ENCODE measurements at regions not wholly inside any gene's neighbourhood (a gene's known extent, or its start where the extent isn't known, plus 50 kb on each side); places are given as distances from the start of the nearest gene placed in this dataset.

GRCh38 chr1:81477710-81478109 is 323.0 kb upstream of the ADGRL2 start:
- TF ChIP-seq EZH2 (IDR thresholded peaks at IDR 0.05; ENCODE audit: borderline replicate concordance, insufficient read depth, low read length, poor library complexity, severe bottlenecking), result no peak
- no peak for TF ChIP-seq CTCF (IDR thresholded peaks at IDR 0.05; ENCODE audit: poor library complexity, severe bottlenecking)
- no peak for TF ChIP-seq POLR2AphosphoS5 (IDR thresholded peaks at IDR 0.05)
- no peak for TF ChIP-seq REST (IDR thresholded peaks at IDR 0.05; ENCODE audit: borderline replicate concordance)
- no peak for TF ChIP-seq MXI1 (conservative IDR thresholded peaks at IDR 0.05; ENCODE audit: poor library complexity, severe bottlenecking)
- TF ChIP-seq EP300 (conservative IDR thresholded peaks at IDR 0.05; ENCODE audit: poor library complexity, severe bottlenecking), result no peak

Data from neural cell (in vitro differentiated cells).